ENCODE measurements at regions not wholly inside any gene's neighbourhood (a gene's known extent, or its start where the extent isn't known, plus 50 kb on each side); places are given as distances from the start of the nearest gene placed in this dataset.

GRCh38 chr16:35431829-35432663 is 1972.6 kb downstream of the TP53TG3F start:
- ATAC-seq (ENCODE audit: low FRiP score in 2 of 2) (peak in 1 of 2 donors; percentile 37), DNase-seq (peak in 1 of 2 donors; percentile 71)
- no peaks in the 10 kb centered on the region for H3K9me3 ChIP-seq
- no peaks in the 10 kb centered on the region for H3K27me3 ChIP-seq
- no peak overlapping the region for H3K4me3 ChIP-seq
- no peak overlapping the region for H3K27ac ChIP-seq
- TF ChIP-seq, protein P1, sequence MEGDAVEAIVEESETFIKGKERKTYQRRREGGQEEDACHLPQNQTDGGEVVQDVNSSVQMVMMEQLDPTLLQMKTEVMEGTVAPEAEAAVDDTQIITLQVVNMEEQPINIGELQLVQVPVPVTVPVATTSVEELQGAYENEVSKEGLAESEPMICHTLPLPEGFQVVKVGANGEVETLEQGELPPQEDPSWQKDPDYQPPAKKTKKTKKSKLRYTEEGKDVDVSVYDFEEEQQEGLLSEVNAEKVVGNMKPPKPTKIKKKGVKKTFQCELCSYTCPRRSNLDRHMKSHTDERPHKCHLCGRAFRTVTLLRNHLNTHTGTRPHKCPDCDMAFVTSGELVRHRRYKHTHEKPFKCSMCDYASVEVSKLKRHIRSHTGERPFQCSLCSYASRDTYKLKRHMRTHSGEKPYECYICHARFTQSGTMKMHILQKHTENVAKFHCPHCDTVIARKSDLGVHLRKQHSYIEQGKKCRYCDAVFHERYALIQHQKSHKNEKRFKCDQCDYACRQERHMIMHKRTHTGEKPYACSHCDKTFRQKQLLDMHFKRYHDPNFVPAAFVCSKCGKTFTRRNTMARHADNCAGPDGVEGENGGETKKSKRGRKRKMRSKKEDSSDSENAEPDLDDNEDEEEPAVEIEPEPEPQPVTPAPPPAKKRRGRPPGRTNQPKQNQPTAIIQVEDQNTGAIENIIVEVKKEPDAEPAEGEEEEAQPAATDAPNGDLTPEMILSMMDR (IDR thresholded peaks at IDR 0.05): peak in 4 of 6 experiments; percentile 26 to 36 (median 31)
- TF ChIP-seq POLR2AphosphoS5 (IDR thresholded peaks at IDR 0.05) (no peak), EP300 (IDR thresholded peaks at IDR 0.05) (no peak), POLR2A (IDR thresholded peaks at IDR 0.05) (no peak)
- WGBS, 2 donors: 9 to 17% methylated on average over 1 to 4 of the region's 4 CpGs
- H3K36me3 ChIP-seq: no peaks in the 10 kb centered on the region
- no peaks in the 10 kb centered on the region for H3K4me1 ChIP-seq

- Histone ChIP-seq H3K27me3 (no peaks in the 10 kb centered on the region), H3K27ac (no peak overlapping the region), H3K36me3 (no peaks in the 10 kb centered on the region), H3K9me3 (peaks cover 0 to 15% (median 2%) of the 10 kb centered on the region in 4 donors), H3K4me3 (no peak overlapping the region), H3K4me1 (no peaks in the 10 kb centered on the region)
- TF ChIP-seq, protein P1 (IDR thresholded peaks at IDR 0.05): no peak
- TF ChIP-seq POLR2AphosphoS5 (IDR thresholded peaks at IDR 0.05): no peak
- no peak for TF ChIP-seq EP300 (IDR thresholded peaks at IDR 0.05)
- TF ChIP-seq POLR2A (IDR thresholded peaks at IDR 0.05): no peak
- DNase-seq (no peak), ATAC-seq (ENCODE audit: low FRiP score in 2 of 2) (no peak)
Measured at GRCh38 chr16:35440875-35441274, 1981.5 kb downstream of the TP53TG3F start.

DNA sequence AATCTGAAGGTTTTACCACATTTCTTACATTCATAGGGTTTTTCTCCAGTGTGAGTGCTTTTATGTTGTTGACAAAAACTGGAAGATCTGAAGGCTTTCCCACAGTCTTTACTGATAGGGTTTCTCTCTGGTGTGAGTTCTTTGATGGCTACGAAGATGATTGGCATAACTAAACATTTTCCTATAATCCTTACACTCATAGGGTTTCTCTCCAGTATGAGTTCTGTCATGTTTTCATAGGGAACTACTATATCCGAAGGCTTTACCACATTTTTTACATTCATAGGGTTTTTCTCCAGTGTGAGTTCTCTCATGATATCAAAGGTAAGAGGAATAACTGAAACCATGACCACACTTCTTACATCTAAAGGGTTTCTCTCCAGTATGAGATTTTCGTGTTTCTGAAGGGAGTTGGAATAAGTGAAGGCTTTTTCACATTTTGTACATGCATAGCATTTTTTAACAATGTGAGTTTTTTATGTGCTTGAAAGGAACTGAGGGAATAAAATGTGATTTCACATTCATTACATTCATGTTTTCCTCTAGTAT is 1987.7 kb downstream of the TP53TG3F start:
- no peak for ATAC-seq (ENCODE audit: low FRiP score in 2 of 2)
- H3K4me1 ChIP-seq: no peaks in the 10 kb centered on the region
- no peak overlapping the region for H3K4me3 ChIP-seq
- 20 to 45% methylated on average over 3 of the region's 3 CpGs for WGBS, 2 donors
- H3K27ac ChIP-seq: no peak overlapping the region
- H3K27me3 ChIP-seq: no peaks in the 10 kb centered on the region
- TF ChIP-seq, protein P1 (IDR thresholded peaks at IDR 0.05): no peak
- TF ChIP-seq POLR2AphosphoS5 (IDR thresholded peaks at IDR 0.05): no peak
- TF ChIP-seq EP300 (IDR thresholded peaks at IDR 0.05): no peak
- no peak for TF ChIP-seq POLR2A (IDR thresholded peaks at IDR 0.05)
- no peaks in the 10 kb centered on the region for H3K36me3 ChIP-seq
- no peak for DNase-seq
- H3K9me3 ChIP-seq: peaks cover 0 to 43% (median 6%) of the 10 kb centered on the region in 4 donors

DNA sequence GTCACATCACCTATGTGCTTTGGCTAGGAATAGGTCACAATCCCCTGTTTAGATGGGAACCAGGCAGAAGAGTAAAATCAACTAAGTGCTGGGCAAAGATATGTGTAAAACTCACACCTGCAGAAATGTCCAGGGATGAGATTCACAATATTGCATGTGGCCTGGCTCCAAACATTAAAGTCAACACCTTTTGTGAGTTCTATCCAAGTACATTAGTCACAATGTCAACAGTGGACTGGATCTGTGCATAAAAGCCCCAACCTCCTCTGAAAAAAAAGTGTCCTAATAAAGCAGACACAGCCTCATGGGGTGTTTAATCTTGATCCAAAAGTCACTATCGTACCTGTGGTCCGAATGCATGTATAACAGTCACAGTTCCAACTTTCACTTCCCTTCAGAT is 1990.3 kb downstream of the TP53TG3F start:
- ATAC-seq (ENCODE audit: low FRiP score in 2 of 2) (no peak), DNase-seq (no peak)
- WGBS, 2 donors: 67 to 75% methylated on average over 2 of the region's 2 CpGs
- Histone ChIP-seq H3K36me3 (no peaks in the 10 kb centered on the region), H3K4me3 (no peak overlapping the region), H3K4me1 (no peaks in the 10 kb centered on the region), H3K27ac (no peak overlapping the region), H3K9me3 (peaks cover 0 to 50% (median 6%) of the 10 kb centered on the region in 4 donors), H3K27me3 (no peaks in the 10 kb centered on the region)
- no peak for TF ChIP-seq EP300 (IDR thresholded peaks at IDR 0.05)
- TF ChIP-seq, protein P1 (IDR thresholded peaks at IDR 0.05): no peak
- TF ChIP-seq POLR2AphosphoS5 (IDR thresholded peaks at IDR 0.05): no peak
- no peak for TF ChIP-seq POLR2A (IDR thresholded peaks at IDR 0.05)
